Prostate gland (tissue), 1 donor: ENCODE measurements at regions not wholly inside any gene's neighbourhood (a gene's known extent, or its start where the extent isn't known, plus 50 kb on each side); places are given as distances from the start of the nearest gene placed in this dataset.

Source experiments
- POLR2A ChIP-seq: fragments of 450-650 bp; IDR thresholded peaks from one replicate; pipeline ENCODE4 v1.6.1; 2016; ENCODE audit warnings: antibody characterized with exemption, mild to moderate bottlenecking
- POLR2AphosphoS5 ChIP-seq: sonication (generic); formaldehyde crosslinking; IDR thresholded peaks from one replicate; pipeline ENCODE4 v1.6.1; 2017; ENCODE audit warnings: antibody characterized with exemption

GRCh38 chr1:14242870-14243269 lies 355.6 kb upstream of the KAZN start:
- TF ChIP-seq POLR2A = no peak
- no peak for TF ChIP-seq POLR2AphosphoS5
